Gastrocnemius medialis (tissue), 4 donors: ENCODE measurements at regions not wholly inside any gene's neighbourhood (a gene's known extent, or its start where the extent isn't known, plus 50 kb on each side); places are given as distances from the start of the nearest gene placed in this dataset.
"Not testable (repeated sequence)": the region's sequence is repeated elsewhere in the genome, so short reads cannot be mapped to it uniquely, and the experiment has no call there.

Experiments used
- ATAC-seq, 2 donors: fragments of 150-250 bp; one replicate each; pipeline ENCODE4 v1.9.1; 2016
- DNase-seq, 2 donors: peaks; one replicate each; pipeline ENCODE4 v3.0.0-alpha.2; 2019
- H3K27ac ChIP-seq, 4 donors: fragments of 200-600 bp; sonication (generic); 1 replicate in 1 of 4; 2 replicates in 3 of 4; pipeline ENCODE4 v1.5.1; 2016 to 2018; ENCODE audit warnings: mild to moderate bottlenecking in 2 of 4, moderate library complexity in 1 of 4
- H3K27me3 ChIP-seq, 3 donors: fragments of 200-600 bp; sonication (generic) in 2 of 3; 1 replicate in 1 of 3; 2 replicates in 2 of 3; pipeline versions ENCODE4 v1.5.1 to v1.6.0; 2016 to 2019; ENCODE audit warnings: mild to moderate bottlenecking in 1 of 3, moderate library complexity in 1 of 3
- H3K36me3 ChIP-seq, 2 donors: fragments of 200-600 bp; sonication (generic) in 1 of 2; one replicate each; pipeline ENCODE4 v1.5.1; 2017 to 2018
- H3K4me1 ChIP-seq, 2 donors: fragments of 200-600 bp; sonication (generic) in 1 of 2; one replicate each; pipeline ENCODE4 v1.5.1; 2016 to 2017; ENCODE audit warnings: mild to moderate bottlenecking in 2 of 2
- H3K4me3 ChIP-seq, 4 donors: fragments of 200-600 bp; sonication (generic) in 3 of 4; 1 replicate in 1 of 4; 2 replicates in 3 of 4; pipeline ENCODE4 v1.5.1; 2016 to 2019; ENCODE audit warnings: mild to moderate bottlenecking in 2 of 4
- H3K9me3 ChIP-seq, 3 donors: fragments of 200-600 bp; sonication (generic) in 2 of 3; 1 replicate in 1 of 3; 2 replicates in 2 of 3; pipeline ENCODE4 v1.5.1; 2016 to 2019
- CTCF ChIP-seq, 5 experiments: fragments of 450-650 bp in 3 of 5; fragments of 200-600 bp in 2 of 5; sonication (generic) in 2 of 5; IDR thresholded peaks in 4 of 5; conservative IDR thresholded peaks in 1 of 5; 1 replicate in 4 of 5; 2 replicates in 1 of 5; pipeline ENCODE4 v1.5.1; 2016 to 2019; ENCODE audit warnings: antibody characterized with exemption in 5 of 5, mild to moderate bottlenecking in 3 of 5, moderate library complexity in 3 of 5
- POLR2A ChIP-seq, 2 donors: fragments of 450-650 bp; IDR thresholded peaks; one replicate each; pipeline ENCODE4 v1.6.1; 2017; ENCODE audit warnings: antibody characterized with exemption in 2 of 2, mild to moderate bottlenecking in 2 of 2, moderate library complexity in 2 of 2
- in situ Hi-C, 4 donors: fragments of 200-750 bp; cut with MboI; loops; one replicate each; pipeline versions ENCODE4 v1.15.0 to v1.8.0; 2017; ENCODE audit warnings: low sequenced_read_pairs in 4 of 4
- intact Hi-C: fragments of 100-400 bp; cut with DNase I; formaldehyde crosslinking; loops from one replicate; pipeline ENCODE4 v1.15.1; 2023; ENCODE audit warnings: low total_unique reads

GRCh38 chr5:120140501-120140900, 323.6 kb upstream of the PRR16 start:
- Histone ChIP-seq H3K9me3 (no peaks in the 10 kb centered on the region), H3K4me1 (peaks cover 0 to 4% of the 10 kb centered on the region in 2 donors), H3K27ac (peak overlapping the region in 1 of 4 donors; percentile 26), H3K4me3 (no peak overlapping the region), H3K36me3 (no peaks in the 10 kb centered on the region), H3K27me3 (no peaks in the 10 kb centered on the region)
- ATAC-seq (no peak), DNase-seq (no peak)
- intact Hi-C loops (no loop called here), in situ Hi-C loops (no loop called here)
- TF ChIP-seq CTCF (IDR thresholded peaks at IDR 0.05 in 4 of 5, conservative IDR thresholded peaks at IDR 0.05 in 1 of 5) (no peak), POLR2A (IDR thresholded peaks at IDR 0.05) (no peak)

GRCh38 chr5:120141076-120141475, 323.0 kb upstream of the PRR16 start:
- TF ChIP-seq POLR2A (IDR thresholded peaks at IDR 0.05) (no peak), CTCF (IDR thresholded peaks at IDR 0.05 in 4 of 5, conservative IDR thresholded peaks at IDR 0.05 in 1 of 5) (no peak)
- H3K27me3 ChIP-seq, result no peaks in the 10 kb centered on the region
- no peak overlapping the region for H3K4me3 ChIP-seq
- H3K9me3 ChIP-seq, result no peaks in the 10 kb centered on the region
- H3K27ac ChIP-seq, result no peak overlapping the region
- peaks cover 0 to 4% of the 10 kb centered on the region in 2 donors for H3K4me1 ChIP-seq
- H3K36me3 ChIP-seq, result no peaks in the 10 kb centered on the region
- DNase-seq (no peak), ATAC-seq (no peak)
- in situ Hi-C loops, result no loop called here
- intact Hi-C loops, result no loop called here

- TF ChIP-seq POLR2A (IDR thresholded peaks at IDR 0.05) (no peak), CTCF (IDR thresholded peaks at IDR 0.05 in 4 of 5, conservative IDR thresholded peaks at IDR 0.05 in 1 of 5) (no peak)
- ATAC-seq (no peak), DNase-seq (no peak)
- Histone ChIP-seq H3K4me3 (no peak overlapping the region), H3K9me3 (no peaks in the 10 kb centered on the region), H3K36me3 (no peaks in the 10 kb centered on the region), H3K27ac (no peak overlapping the region), H3K27me3 (no peaks in the 10 kb centered on the region), H3K4me1 (no peaks in the 10 kb centered on the region)
- in situ Hi-C loops, result no loop called here
- intact Hi-C loops, result no loop called here
Measured at GRCh38 chr5:120146787-120147186, 317.3 kb upstream of the PRR16 start.

- H3K9me3 ChIP-seq, H3K4me1 ChIP-seq, DNase-seq, H3K27ac ChIP-seq, in situ Hi-C loops, H3K4me3 ChIP-seq, H3K36me3 ChIP-seq, intact Hi-C loops, H3K27me3 ChIP-seq, ATAC-seq: not testable (repeated sequence)
Measured at GRCh38 chr5:120147911-120148310, 316.2 kb upstream of the PRR16 start.

- Histone ChIP-seq H3K27ac (no peak overlapping the region), H3K9me3 (no peaks in the 10 kb centered on the region), H3K36me3 (no peaks in the 10 kb centered on the region), H3K4me1 (no peaks in the 10 kb centered on the region), H3K27me3 (no peaks in the 10 kb centered on the region), H3K4me3 (no peak overlapping the region)
- intact Hi-C loops (no loop called here), in situ Hi-C loops (no loop called here)
- TF ChIP-seq POLR2A (IDR thresholded peaks at IDR 0.05) (no peak), CTCF (IDR thresholded peaks at IDR 0.05 in 4 of 5, conservative IDR thresholded peaks at IDR 0.05 in 1 of 5) (no peak)
- ATAC-seq (no peak), DNase-seq (no peak)
Measured at GRCh38 chr5:120150770-120151169, 313.3 kb upstream of the PRR16 start.
